ENCODE measurements at regions not wholly inside any gene's neighbourhood (a gene's known extent, or its start where the extent isn't known, plus 50 kb on each side); places are given as distances from the start of the nearest gene placed in this dataset.
"Not testable (repeated sequence)": the region's sequence is repeated elsewhere in the genome, so short reads cannot be mapped to it uniquely, and the experiment has no call there.

GRCh38 chr6:20263059-20263458 lies 50.8 kb upstream of the MBOAT1 start:
- FAIRE-seq, result no peak

- no peak for FAIRE-seq
These were observed 53.6 kb upstream of the MBOAT1 start for GRCh38 chr6:20265842-20266241.

- no peak for FAIRE-seq
These were observed 54.8 kb upstream of the MBOAT1 start for GRCh38 chr6:20266851-20267608.

- FAIRE-seq, result no peak
These were observed 56.9 kb upstream of the MBOAT1 start for GRCh38 chr6:20269181-20269580.

- FAIRE-seq, result no peak
These were observed 59.5 kb upstream of the MBOAT1 start for GRCh38 chr6:20271818-20272217.

- FAIRE-seq, result no peak
These were observed 61.9 kb upstream of the MBOAT1 start for GRCh38 chr6:20274137-20274536.

- FAIRE-seq, result not testable (repeated sequence)
These were observed 63.6 kb upstream of the MBOAT1 start for GRCh38 chr6:20275837-20276236.

GRCh38 chr6:20277724-20278123 lies 65.5 kb upstream of the MBOAT1 start:
- not testable (repeated sequence) for FAIRE-seq

- FAIRE-seq, result no peak
These were observed 66.8 kb upstream of the MBOAT1 start for GRCh38 chr6:20279051-20279450.

- no peak for FAIRE-seq
These were observed 67.5 kb upstream of the MBOAT1 start for GRCh38 chr6:20279608-20280287.

GRCh38 chr6:20280288-20280621 lies 68.0 kb upstream of the MBOAT1 start:
- no peak for FAIRE-seq

- no peak for FAIRE-seq
These were observed 72.4 kb upstream of the MBOAT1 start for GRCh38 chr6:20284672-20285071.

- FAIRE-seq, result no peak
These were observed 74.8 kb upstream of the MBOAT1 start for GRCh38 chr6:20286968-20287565.

- peak; percentile 91 for FAIRE-seq
These were observed 79.7 kb upstream of the MBOAT1 start for GRCh38 chr6:20291764-20292580.

GRCh38 chr6:20292905-20293304 lies 80.6 kb upstream of the MBOAT1 start:
- FAIRE-seq, result no peak

GRCh38 chr6:20301256-20301655 lies 89.0 kb upstream of the MBOAT1 start:
- FAIRE-seq, result no peak

GRCh38 chr6:20302168-20302567 lies 89.9 kb upstream of the MBOAT1 start:
- FAIRE-seq, result no peak

- no peak for FAIRE-seq
These were observed 90.5 kb upstream of the MBOAT1 start for GRCh38 chr6:20302702-20303251.

- FAIRE-seq, result no peak
These were observed 94.2 kb upstream of the MBOAT1 start for GRCh38 chr6:20306491-20306890.

- no peak for FAIRE-seq
These were observed 92.5 kb upstream of the E2F3 start for GRCh38 chr6:20309186-20309585.

GRCh38 chr6:20310185-20310584 lies 91.5 kb upstream of the E2F3 start:
- FAIRE-seq, result no peak

- no peak for FAIRE-seq
These were observed 89.1 kb upstream of the E2F3 start for GRCh38 chr6:20312606-20313005.

GRCh38 chr6:20313051-20313450 lies 88.6 kb upstream of the E2F3 start:
- no peak for FAIRE-seq
